ENCODE measurements at regions not wholly inside any gene's neighbourhood (a gene's known extent, or its start where the extent isn't known, plus 50 kb on each side); places are given as distances from the start of the nearest gene placed in this dataset.

DNA sequence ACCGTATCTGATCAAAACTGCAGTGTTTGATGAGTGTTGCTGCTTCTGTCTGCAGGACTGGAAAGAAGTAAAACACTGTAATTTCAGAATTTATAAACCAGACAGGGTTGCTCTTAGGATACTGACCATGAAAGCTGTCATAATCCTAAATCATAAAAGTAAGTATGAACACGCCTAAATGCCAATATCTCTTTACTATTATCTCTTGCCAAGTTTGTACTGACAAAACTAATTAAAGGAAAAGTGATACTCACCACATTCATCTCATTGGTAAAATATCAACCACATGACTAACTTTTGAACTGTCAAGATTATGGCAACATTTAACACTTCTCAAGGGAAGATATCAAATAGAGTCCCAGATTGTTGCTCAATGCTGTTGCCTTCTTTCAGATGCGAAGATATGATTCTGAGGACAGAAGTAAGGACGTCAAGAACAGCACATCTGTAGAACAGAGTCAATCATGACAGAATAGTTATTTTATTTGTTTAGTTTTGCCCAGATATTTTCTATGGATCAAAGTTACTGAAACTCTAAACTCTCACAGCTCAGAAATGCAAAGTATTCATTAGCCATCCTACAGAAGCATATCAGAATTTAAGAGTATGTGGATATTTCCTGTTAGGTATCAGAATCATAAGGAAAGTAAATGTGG, 61.4 kb upstream of the COL8A1 start:
- H3K9me3 ChIP-seq (ENCODE audit: control insufficient read depth, insufficient read depth, low read length) = no peaks in the 10 kb centered on the region
- H3K4me3 ChIP-seq (ENCODE audit: low read length) = no peak overlapping the region
- no peak for ATAC-seq
- no peaks in the 10 kb centered on the region for H3K36me3 Mint-ChIP-seq
- DNase-seq = no peak
- H3K4me1 ChIP-seq (ENCODE audit: control insufficient read depth, insufficient read depth, low read length) = no peaks in the 10 kb centered on the region
- no peaks in the 10 kb centered on the region for H3K27me3 Mint-ChIP-seq (ENCODE audit: low read depth in 2 of 2)
- H3K36me3 ChIP-seq (ENCODE audit: control insufficient read depth, insufficient read depth, low read length) = no peaks in the 10 kb centered on the region
- H3K27me3 ChIP-seq (ENCODE audit: control insufficient read depth, insufficient read depth, low read length) = no peaks in the 10 kb centered on the region
- intact Hi-C loops (cut with micrococcal nuclease) = no loop called here
- H3K27ac ChIP-seq (ENCODE audit: low read length) = no peak overlapping the region
- no peak overlapping the region for H3K27ac Mint-ChIP-seq
- H3K4me3 Mint-ChIP-seq = no peak overlapping the region
- WGBS (ENCODE audit: insufficient coverage) = 87% methylated on average over 4 of the region's 4 CpGs
- H3K9me3 Mint-ChIP-seq = peaks cover 3 to 8% of the 10 kb centered on the region in 2 donors
- TF ChIP-seq, protein P1, sequence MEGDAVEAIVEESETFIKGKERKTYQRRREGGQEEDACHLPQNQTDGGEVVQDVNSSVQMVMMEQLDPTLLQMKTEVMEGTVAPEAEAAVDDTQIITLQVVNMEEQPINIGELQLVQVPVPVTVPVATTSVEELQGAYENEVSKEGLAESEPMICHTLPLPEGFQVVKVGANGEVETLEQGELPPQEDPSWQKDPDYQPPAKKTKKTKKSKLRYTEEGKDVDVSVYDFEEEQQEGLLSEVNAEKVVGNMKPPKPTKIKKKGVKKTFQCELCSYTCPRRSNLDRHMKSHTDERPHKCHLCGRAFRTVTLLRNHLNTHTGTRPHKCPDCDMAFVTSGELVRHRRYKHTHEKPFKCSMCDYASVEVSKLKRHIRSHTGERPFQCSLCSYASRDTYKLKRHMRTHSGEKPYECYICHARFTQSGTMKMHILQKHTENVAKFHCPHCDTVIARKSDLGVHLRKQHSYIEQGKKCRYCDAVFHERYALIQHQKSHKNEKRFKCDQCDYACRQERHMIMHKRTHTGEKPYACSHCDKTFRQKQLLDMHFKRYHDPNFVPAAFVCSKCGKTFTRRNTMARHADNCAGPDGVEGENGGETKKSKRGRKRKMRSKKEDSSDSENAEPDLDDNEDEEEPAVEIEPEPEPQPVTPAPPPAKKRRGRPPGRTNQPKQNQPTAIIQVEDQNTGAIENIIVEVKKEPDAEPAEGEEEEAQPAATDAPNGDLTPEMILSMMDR (IDR thresholded peaks at IDR 0.05) = no peak
- no peaks in the 10 kb centered on the region for H3K4me1 Mint-ChIP-seq

DNA sequence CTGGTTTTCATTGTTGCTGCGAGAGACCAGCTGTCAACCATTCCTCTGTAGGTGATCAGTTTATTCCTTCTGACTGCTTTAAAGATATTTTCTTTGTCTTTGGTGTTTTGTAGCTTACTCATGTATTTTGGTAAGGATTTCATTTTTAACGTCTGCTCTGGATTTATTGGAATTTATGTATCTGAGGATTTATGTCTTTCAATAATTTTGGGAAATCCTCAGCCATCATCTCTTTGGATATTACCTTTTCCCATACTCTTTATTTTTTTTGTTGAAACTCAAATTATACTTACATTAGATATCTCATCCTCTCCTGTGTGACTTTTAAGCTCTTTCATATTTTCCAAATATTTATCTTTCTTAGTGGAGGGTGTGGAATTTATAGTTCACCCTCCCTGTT, 62.7 kb upstream of the COL8A1 start:
- no peaks in the 10 kb centered on the region for H3K9me3 ChIP-seq (ENCODE audit: control insufficient read depth, insufficient read depth, low read length)
- no peaks in the 10 kb centered on the region for H3K27me3 ChIP-seq (ENCODE audit: control insufficient read depth, insufficient read depth, low read length)
- H3K4me3 ChIP-seq (ENCODE audit: low read length) = no peak overlapping the region
- Mint-ChIP-seq H3K4me3 (no peak overlapping the region), H3K27ac (no peak overlapping the region), H3K27me3 (ENCODE audit: low read depth in 2 of 2) (no peaks in the 10 kb centered on the region), H3K9me3 (peaks cover 3 to 8% of the 10 kb centered on the region in 2 donors), H3K4me1 (no peaks in the 10 kb centered on the region), H3K36me3 (no peaks in the 10 kb centered on the region)
- WGBS (ENCODE audit: insufficient coverage) = 100% methylated on average over 1 of the region's 2 CpGs
- no peak for ATAC-seq
- H3K36me3 ChIP-seq (ENCODE audit: control insufficient read depth, insufficient read depth, low read length) = no peaks in the 10 kb centered on the region
- no peaks in the 10 kb centered on the region for H3K4me1 ChIP-seq (ENCODE audit: control insufficient read depth, insufficient read depth, low read length)
- no peak overlapping the region for H3K27ac ChIP-seq (ENCODE audit: low read length)
- TF ChIP-seq, protein P1 (IDR thresholded peaks at IDR 0.05) = no peak
- intact Hi-C loops (cut with micrococcal nuclease) = no loop called here
- no peak for DNase-seq

DNA sequence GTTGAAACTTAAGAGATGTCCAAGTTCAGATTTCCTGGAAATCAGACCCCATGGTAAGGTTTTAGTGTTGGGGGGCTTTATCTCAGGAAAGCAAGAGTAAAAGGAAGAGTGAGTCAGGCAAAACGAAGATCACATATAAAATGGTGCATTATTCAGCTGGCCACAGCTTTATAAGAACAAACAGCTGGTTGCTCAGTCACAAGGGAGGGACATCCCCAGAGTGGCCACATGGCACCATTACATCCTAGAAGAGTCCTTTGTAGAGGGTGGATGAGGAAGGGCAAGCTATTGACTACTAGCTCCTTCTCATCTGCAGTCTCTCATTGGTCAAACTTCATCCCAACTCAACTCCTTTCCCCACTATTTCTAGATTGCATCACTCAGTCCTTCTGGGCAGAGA, 68.3 kb upstream of the COL8A1 start:
- 31% methylated on average over 1 of the region's 1 CpG for WGBS (ENCODE audit: insufficient coverage)
- Mint-ChIP-seq H3K27ac (no peak overlapping the region), H3K4me3 (no peak overlapping the region), H3K36me3 (peaks cover 5% of the 10 kb centered on the region), H3K4me1 (no peaks in the 10 kb centered on the region), H3K27me3 (ENCODE audit: low read depth in 2 of 2) (no peaks in the 10 kb centered on the region), H3K9me3 (peaks cover 6 to 16% of the 10 kb centered on the region in 2 donors)
- ATAC-seq (no peak), DNase-seq (no peak)
- no peak overlapping the region for H3K27ac ChIP-seq (ENCODE audit: low read length)
- H3K4me1 ChIP-seq (ENCODE audit: control insufficient read depth, insufficient read depth, low read length) = no peaks in the 10 kb centered on the region
- no peak overlapping the region for H3K4me3 ChIP-seq (ENCODE audit: low read length)
- H3K9me3 ChIP-seq (ENCODE audit: control insufficient read depth, insufficient read depth, low read length) = no peaks in the 10 kb centered on the region
- no peaks in the 10 kb centered on the region for H3K27me3 ChIP-seq (ENCODE audit: control insufficient read depth, insufficient read depth, low read length)
- intact Hi-C loops (cut with micrococcal nuclease) = no loop called here
- no peaks in the 10 kb centered on the region for H3K36me3 ChIP-seq (ENCODE audit: control insufficient read depth, insufficient read depth, low read length)
- TF ChIP-seq, protein P1 (IDR thresholded peaks at IDR 0.05) = no peak

Measured in natural killer cell (primary cell).